Fibroblast of skin of left quadriceps (primary cell): ENCODE measurements at regions not wholly inside any gene's neighbourhood (a gene's known extent, or its start where the extent isn't known, plus 50 kb on each side); places are given as distances from the start of the nearest gene placed in this dataset.
"Not testable (repeated sequence)": the region's sequence is repeated elsewhere in the genome, so short reads cannot be mapped to it uniquely, and the experiment has no call there.

Source experiments
- DNase-seq, 2 experiments: peaks; one replicate each; pipeline ENCODE4 v3.0.0-alpha.2; 2013; ENCODE audit warnings: low read depth in 2 of 2

DNA sequence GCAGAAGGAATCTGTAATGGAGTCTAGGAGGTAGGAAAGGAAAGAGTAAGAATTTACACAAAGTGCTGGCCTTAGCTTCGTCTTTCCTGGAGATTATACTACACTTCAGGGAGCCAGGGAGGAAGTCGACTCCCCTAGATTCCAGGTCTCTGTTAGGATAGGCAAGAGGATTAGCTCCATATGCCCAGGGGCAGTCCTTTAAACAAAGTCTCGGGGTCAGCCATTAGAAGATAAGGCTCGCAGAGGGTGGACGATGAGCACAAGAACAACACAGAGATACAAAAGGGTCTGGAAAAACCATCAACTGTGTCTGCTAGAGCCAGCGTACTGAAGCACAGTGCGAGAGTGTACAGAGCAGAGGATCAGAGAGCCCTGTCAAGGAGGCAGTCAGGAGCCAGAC is 344.7 kb upstream of the TNC start:
- no peak for DNase-seq

DNA sequence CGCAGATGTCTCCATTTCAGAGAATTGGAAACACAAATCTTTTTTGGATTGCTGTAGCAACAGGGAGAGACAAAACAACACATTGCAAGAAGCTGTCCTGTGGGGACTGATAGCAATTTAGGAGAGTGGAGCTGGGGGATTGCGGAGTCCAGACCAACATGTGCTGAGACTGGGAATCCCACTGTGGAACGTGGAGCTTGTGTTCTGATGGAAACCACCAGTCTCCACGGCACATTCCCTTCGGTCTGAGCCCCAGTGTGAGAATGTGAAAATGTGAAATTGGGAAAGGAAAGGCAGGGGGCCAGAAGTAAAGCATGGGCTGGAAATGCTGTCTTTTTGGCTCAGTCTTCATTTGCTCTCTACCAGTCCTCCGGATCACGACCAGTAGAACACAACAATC is 348.8 kb upstream of the TNC start:
- no peak for DNase-seq

- DNase-seq, result peak; percentile 90 to 91
Observed at GRCh38 chr9:115469841-115470240, 351.9 kb upstream of the TNC start.

GRCh38 chr9:115473032-115473431 is 355.1 kb upstream of the TNC start:
- DNase-seq, result not testable (repeated sequence)

- DNase-seq, result no peak
Observed at GRCh38 chr9:115481769-115482168, 363.8 kb upstream of the TNC start.

DNA sequence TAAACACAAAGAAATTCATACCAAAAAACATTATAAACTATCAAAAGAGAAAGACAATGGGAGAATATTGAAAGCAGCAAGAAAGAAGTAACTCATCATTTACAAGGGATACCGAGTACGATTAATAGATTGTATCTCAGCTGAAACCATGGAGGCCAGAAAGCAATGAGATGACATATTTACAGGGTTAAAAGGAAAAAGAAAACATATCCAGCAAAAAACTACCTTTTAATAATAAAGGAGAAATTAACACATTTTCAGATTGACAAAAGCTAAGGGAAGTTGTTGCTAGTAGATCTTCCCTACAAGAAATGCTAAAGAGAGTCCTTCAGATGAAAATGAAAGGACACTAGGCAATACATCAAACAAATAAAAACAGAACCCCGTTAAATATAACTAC is 364.8 kb upstream of the TNC start:
- no peak for DNase-seq

DNA sequence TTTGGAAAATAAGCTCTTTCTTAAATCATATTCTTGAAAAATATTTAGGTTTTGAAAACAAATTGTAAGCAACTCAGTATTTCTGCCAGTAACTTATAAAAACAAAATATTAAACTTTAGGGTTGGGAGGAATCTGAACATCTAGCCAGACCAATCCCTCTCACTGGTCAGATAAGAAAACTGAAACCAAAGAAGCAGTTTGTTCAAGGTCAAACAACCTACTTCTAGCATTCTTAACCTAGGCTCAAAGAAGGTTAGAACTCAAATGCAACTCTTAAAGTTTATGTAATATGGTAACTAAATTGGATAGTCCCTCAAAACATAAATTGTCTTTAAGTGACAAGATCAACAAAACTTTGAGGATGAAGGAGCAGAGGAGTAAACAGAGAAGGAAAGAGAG is 374.9 kb upstream of the TNC start:
- no peak for DNase-seq

- no peak for DNase-seq
Observed at GRCh38 chr9:115494393-115494792, 376.4 kb upstream of the TNC start.

GRCh38 chr9:115495052-115495635 is 377.2 kb upstream of the TNC start:
- DNase-seq, result no peak

DNA sequence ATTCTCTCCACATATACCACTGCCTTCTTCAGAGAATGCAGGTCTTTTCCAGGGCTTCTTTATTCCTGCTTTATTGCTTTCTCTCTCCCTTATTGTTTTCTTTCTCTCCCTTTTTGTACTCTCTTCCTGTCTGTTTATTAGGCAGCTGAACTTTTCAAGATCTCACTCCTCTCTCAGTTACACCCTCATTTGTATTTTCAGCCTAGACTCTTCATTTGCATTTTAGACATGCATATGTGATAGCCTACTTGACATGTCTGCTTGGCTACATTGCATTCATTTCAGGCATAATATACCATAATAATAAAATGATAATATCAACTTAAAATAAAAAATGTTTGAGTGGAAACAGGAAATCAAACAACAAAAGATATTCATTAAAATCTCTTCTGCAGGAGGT is 377.9 kb upstream of the TNC start:
- no peak for DNase-seq

- DNase-seq, result no peak
Observed at GRCh38 chr9:115498303-115498702, 380.3 kb upstream of the TNC start.

DNA sequence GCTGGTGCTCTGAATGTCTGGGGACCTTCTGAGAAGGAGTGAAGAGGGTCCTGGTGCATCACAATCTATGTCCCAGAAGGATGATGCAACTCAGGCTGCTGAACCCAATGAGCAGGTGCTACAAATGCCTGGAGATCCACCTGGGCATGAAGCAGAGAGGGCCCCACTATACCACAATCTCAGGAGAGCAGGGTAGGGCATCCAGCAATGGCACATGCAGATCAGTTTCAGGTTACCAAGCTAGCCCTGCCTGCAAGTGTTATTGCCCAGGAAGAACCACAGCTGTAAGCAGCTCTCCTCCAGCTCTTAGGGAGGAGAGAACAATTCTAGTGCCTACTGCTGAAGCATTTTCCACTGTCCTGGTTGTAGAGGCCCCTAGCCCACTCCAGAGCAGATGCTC is 389.2 kb upstream of the TNC start:
- no peak for DNase-seq

- DNase-seq, result no peak
Observed at GRCh38 chr9:115513148-115513547, 395.2 kb upstream of the TNC start.

GRCh38 chr9:115514454-115514853 is 396.5 kb upstream of the TNC start:
- no peak for DNase-seq

DNA sequence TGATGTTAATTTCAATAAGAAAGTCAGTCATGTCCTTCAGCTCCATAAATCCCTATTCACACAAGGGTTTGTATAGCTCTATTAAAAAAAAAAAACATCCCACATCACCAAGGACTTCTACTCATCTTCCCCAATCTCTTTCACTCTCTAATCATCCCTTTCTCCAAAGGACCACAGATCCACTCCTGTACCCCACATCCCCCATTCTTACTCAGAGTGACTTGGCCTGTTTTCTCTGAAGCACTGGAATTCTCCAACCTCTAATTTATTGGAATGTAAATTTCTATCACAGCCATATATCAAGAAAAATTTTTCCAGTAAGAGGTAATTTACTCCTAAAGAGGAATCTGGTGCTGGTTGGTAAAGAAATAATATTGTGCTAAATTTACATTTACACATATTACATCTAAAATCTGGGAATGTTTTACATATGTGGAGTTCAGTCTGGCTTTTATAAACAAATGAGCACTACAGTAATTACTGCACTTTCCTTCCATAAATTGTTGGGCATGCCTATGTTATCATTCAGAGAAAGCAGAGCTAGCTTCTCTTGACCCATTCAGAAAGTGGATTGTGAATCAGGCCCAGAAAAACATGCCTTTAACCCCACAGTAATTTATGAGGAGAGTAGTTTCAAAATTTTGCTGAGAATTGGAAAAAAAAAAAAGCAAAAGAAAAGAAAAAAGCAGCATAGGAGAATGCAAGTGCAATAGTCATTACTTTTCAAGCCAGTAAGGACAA is 399.5 kb upstream of the TNC start:
- DNase-seq, result peak; percentile 94 to 95

GRCh38 chr9:115520646-115521045 is 402.7 kb upstream of the TNC start:
- DNase-seq, result no peak

GRCh38 chr9:115522912-115523311 is 405.0 kb upstream of the TNC start:
- DNase-seq, result no peak

DNA sequence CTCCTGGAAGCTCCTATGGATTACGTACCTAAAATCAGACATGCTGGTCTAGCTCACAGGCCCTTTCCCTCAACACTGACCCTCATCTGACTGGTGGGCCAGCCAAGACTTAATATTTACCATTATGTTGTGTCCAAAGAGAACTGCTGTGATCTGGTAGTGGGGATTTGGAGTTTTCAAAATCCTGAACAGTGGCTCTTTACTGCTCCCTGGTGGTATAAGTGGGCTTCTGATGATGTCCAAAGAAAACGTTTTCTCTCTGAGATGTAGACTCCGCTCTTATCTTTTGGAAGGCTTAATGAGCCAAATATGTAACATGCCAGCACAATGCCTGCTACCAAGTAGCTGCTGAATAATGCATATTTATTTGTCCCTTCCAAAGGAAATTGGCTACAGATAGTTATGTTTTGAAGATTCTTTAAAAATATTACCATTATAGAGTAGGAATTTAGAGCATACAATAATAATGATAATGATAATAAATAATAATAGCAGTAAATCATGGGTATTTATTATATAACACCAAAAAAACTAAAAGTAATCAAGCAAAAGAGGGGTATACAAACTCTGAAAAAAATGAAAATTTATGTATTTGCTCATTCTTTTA is 406.6 kb upstream of the TNC start:
- peak; percentile 72 to 74 for DNase-seq

DNA sequence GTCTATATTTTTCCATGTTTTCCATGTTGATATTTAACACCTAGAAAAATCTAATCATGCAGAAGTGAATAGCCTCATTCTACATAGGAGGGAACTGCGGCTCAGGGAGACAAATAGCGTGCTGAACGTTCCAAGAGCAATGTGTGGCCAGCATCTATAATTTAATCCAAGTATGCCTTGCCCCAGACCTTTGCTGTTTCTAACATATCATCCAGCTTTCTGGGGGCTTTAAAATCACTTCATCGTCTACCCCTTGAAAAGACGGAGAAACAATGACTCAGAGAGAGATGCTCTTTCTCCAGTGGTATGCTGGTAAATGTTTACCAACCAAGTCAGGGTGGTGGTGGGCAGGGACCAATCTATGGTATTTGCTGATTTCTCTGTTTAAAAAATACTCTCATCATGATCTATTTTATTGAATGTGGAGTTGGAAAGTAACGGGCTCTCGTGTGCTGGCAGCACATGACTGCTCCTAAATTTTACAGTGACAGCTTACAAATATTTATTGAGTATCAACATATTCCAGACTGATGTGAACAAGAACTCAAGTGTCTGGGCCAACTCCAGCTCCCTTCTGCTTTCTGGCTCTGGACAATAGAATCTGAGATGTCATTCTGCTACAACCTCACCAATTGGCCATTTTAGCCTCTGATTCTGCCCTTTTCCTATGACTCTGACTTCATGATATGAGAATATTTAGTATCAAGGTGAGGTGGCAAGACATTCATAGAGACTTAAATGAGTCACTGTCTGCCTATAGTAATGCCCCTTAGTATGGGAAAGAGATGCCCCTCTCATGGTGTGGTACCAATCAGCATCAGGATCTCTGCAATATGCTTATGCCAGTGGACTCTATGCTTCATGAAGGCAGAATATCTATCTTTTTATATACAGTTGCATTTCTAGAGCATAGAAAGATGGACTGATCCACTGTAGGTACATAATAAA is 407.4 kb upstream of the TNC start:
- no peak for DNase-seq

- peak; percentile 93 to 95 for DNase-seq
Observed at GRCh38 chr9:115531410-115532125, 413.6 kb upstream of the TNC start.

DNA sequence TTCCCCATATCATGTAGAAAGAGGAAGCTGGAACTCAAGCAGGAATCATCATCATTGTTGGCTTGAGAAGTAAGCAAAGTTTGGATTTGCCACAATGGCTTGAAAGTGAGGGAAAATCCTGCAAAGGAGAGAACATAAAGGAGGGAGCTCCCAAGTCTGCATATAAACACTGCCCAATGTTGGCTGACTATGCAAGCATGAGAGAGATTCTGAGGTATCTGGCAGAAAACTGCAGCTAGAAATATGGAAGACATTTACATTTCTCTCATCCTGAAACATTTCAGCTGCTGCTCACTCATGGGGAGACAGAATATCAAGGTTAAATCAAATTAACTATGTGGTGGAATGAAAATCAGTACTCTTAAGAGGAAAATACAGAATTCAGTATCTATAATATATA is 415.6 kb upstream of the TNC start:
- no peak for DNase-seq

GRCh38 chr9:115540091-115540490 is 422.1 kb upstream of the TNC start:
- no peak for DNase-seq
